ENCODE measurements at regions not wholly inside any gene's neighbourhood (a gene's known extent, or its start where the extent isn't known, plus 50 kb on each side); places are given as distances from the start of the nearest gene placed in this dataset.

DNA sequence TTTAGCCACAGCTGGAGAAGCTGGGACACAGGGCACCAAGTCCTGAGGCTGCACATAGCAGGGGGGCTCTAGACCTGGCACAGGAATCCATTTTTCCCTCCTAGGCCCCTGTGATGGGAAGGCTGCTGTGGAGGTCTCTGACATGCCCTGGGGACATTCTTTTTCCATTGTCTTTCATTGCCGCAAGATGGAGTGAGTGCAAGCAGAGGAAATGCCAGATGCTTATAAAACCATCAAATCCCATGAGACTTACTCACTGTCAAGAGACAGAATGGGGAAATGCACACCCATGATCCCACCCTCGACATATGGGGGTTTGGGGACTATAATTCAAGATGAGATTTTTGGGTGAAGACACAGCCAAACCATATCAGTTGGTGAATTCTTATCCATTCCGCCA, 94.7 kb upstream of the FERD3L start:
- TF ChIP-seq CTCF (IDR thresholded peaks at IDR 0.05) (no peak), POLR2A (IDR thresholded peaks at IDR 0.05) (no peak)
- Histone ChIP-seq H3K4me3 (no peak overlapping the region), H3K27ac (no peak overlapping the region), H3K36me3 (replicated peaks in 1 of 2) (no peaks in the 10 kb centered on the region), H3K27me3 (no peaks in the 10 kb centered on the region), H3K9me3 (replicated peaks in 1 of 3) (no peaks in the 10 kb centered on the region), H3K4me1 (replicated peaks in 1 of 2) (no peaks in the 10 kb centered on the region)
- WGBS, 4 donors: 85 to 98% (median 96%) methylated on average over 3 of the region's 3 CpGs
- DNase-seq: no peak
- intact Hi-C loops (cut with DNase I): no loop called here

- intact Hi-C loops (cut with DNase I): no loop called here
- H3K9me3 ChIP-seq (replicated peaks in 1 of 3): no peaks in the 10 kb centered on the region
- H3K4me1 ChIP-seq (replicated peaks in 1 of 2): no peaks in the 10 kb centered on the region
- no peaks in the 10 kb centered on the region for H3K27me3 ChIP-seq
- TF ChIP-seq POLR2A (IDR thresholded peaks at IDR 0.05) (no peak), CTCF (IDR thresholded peaks at IDR 0.05) (no peak)
- 83 to 95% (median 90%) methylated on average over 5 of the region's 5 CpGs for WGBS, 4 donors
- H3K4me3 ChIP-seq: no peak overlapping the region
- H3K36me3 ChIP-seq (replicated peaks in 1 of 2): no peaks in the 10 kb centered on the region
- no peak overlapping the region for H3K27ac ChIP-seq
- DNase-seq: no peak
Observed at GRCh38 chr7:19235680-19236079, 90.5 kb upstream of the FERD3L start.

DNA sequence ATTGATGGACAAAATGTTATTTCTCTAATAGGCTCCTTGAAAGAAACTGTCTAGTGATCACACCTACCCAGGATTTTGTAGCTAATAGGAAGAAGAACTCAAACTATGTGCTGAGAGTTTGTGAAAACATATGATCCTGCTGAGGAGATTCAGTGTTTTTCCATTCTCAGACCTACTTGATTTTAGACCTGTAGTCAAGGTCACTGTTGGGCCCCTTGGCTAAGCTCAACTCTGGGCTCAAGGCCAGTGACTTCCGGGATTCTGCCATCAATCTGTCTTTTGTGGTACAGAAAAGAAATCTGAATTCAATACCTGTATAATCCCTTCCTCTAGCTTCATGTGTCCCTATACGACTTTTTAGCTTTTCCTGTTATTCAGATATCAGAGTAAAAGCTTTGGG, 79.7 kb upstream of the FERD3L start:
- intact Hi-C loops (cut with DNase I): no loop called here
- H3K4me1 ChIP-seq (replicated peaks in 1 of 2): peaks cover 0 to 10% of the 10 kb centered on the region in 2 donors
- peak overlapping the region in 1 of 5 donors; percentile 9 for H3K27ac ChIP-seq
- DNase-seq: peak; percentile 57 to 80 (median 66)
- H3K27me3 ChIP-seq: no peaks in the 10 kb centered on the region
- 16 to 31% (median 26%) methylated on average over 2 of the region's 2 CpGs for WGBS, 4 donors
- H3K36me3 ChIP-seq (replicated peaks in 1 of 2): no peaks in the 10 kb centered on the region
- H3K9me3 ChIP-seq (replicated peaks in 1 of 3): no peaks in the 10 kb centered on the region
- no peak overlapping the region for H3K4me3 ChIP-seq
- no peak for TF ChIP-seq POLR2A (IDR thresholded peaks at IDR 0.05)
- TF ChIP-seq CTCF (IDR thresholded peaks at IDR 0.05): no peak

DNA sequence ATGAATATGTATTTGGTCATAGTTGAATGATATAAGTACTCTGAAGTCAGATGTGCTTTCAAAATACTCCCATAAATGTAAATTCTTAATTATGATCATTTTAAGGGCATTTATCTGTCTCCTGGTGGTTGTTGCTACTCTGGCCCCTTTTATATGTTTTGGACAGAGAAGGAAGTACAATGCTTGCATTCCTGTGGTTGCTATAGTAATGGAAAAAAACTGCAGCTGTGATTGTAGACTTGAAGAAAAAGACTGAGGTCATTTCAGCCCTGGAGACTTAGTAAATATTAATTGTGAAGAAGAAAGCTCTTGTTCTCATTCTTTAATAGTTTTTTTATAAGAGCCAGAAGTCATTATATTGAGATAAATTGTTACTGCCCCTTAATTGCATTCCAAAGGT, 70.2 kb upstream of the FERD3L start:
- Histone ChIP-seq H3K4me3 (no peak overlapping the region), H3K4me1 (replicated peaks in 1 of 2) (peaks cover 0 to under 1% of the 10 kb centered on the region in 2 donors), H3K27me3 (no peaks in the 10 kb centered on the region), H3K36me3 (replicated peaks in 1 of 2) (no peaks in the 10 kb centered on the region), H3K9me3 (replicated peaks in 1 of 3) (no peaks in the 10 kb centered on the region), H3K27ac (no peak overlapping the region)
- intact Hi-C loops (cut with DNase I): no loop called here
- DNase-seq: no peak
- no peak for TF ChIP-seq POLR2A (IDR thresholded peaks at IDR 0.05)
- no peak for TF ChIP-seq CTCF (IDR thresholded peaks at IDR 0.05)
